Neural cell (in vitro differentiated cells): ENCODE measurements at regions not wholly inside any gene's neighbourhood (a gene's known extent, or its start where the extent isn't known, plus 50 kb on each side); places are given as distances from the start of the nearest gene placed in this dataset.

Experiments
- H2AFZ ChIP-seq: fragments of 200-600, 300-800 bp; sonication (generic), shearing (Covaris generic); 2 replicates; pipeline ENCODE4 v1.6.0; 2014; ENCODE audit warnings: low read depth, mild to moderate bottlenecking, antibody characterized with exemption, low read length, moderate library complexity
- H3F3A ChIP-seq: fragments of 200-600 bp; shearing (Covaris generic); 2 replicates; pipeline ENCODE4 v1.6.1; 2016; ENCODE audit warnings: mild to moderate bottlenecking, moderate library complexity, mixed read lengths, antibody characterized with exemption, low read length; ENCODE audit not compliant: insufficient read depth, poor library complexity, severe bottlenecking
- H3K27ac ChIP-seq: fragments of 200-600, 300-800 bp; sonication (generic), shearing (Covaris generic); 2 replicates; pipeline ENCODE4 v1.5.1; 2014; ENCODE audit warnings: mild to moderate bottlenecking, low read length, moderate library complexity
- H3K27me3 ChIP-seq: fragments of 300-800, 200-600 bp; sonication (generic), shearing (Covaris generic); 2 replicates; pipeline ENCODE4 v1.6.0; 2014; ENCODE audit warnings: mild to moderate bottlenecking, low read depth, low read length, moderate library complexity; ENCODE audit not compliant: insufficient read depth
- H3K36me3 ChIP-seq: fragments of 300-800, 200-600 bp; sonication (generic), shearing (Covaris generic); 2 replicates; pipeline ENCODE4 v1.5.1; 2014; ENCODE audit warnings: mild to moderate bottlenecking, antibody characterized with exemption, low read length, moderate library complexity; ENCODE audit not compliant: insufficient read depth
- H3K4me2 ChIP-seq: fragments of 300-800, 200-600 bp; sonication (generic), shearing (Covaris generic); 2 replicates; pipeline ENCODE4 v1.6.0; 2014; ENCODE audit warnings: mild to moderate bottlenecking, low read length
- H3K4me3 ChIP-seq: fragments of 300-800, 200-600 bp; sonication (generic), shearing (Covaris generic); 2 replicates; pipeline ENCODE4 v1.5.1; 2014; ENCODE audit warnings: mild to moderate bottlenecking, low read length, moderate library complexity
- H3K79me2 ChIP-seq: fragments of 200-600 bp; shearing (Covaris generic); replicated peaks from 2 replicates; pipeline ENCODE4 v1.6.0; 2014; ENCODE audit warnings: mild to moderate bottlenecking, low read length, moderate library complexity; ENCODE audit not compliant: insufficient read depth
- H3K9ac ChIP-seq: fragments of 300-800, 200-600 bp; sonication (generic), shearing (Covaris generic); 2 replicates; pipeline ENCODE4 v1.6.1; 2016; ENCODE audit warnings: mild to moderate bottlenecking, low read length, mixed read lengths
- H3K9me2 ChIP-seq: fragments of 200-600 bp; shearing (Covaris generic); 2 replicates; pipeline ENCODE4 v1.6.1; 2016; ENCODE audit warnings: mild to moderate bottlenecking, low read length, mixed read lengths; ENCODE audit not compliant: insufficient read depth
- H3K9me3 ChIP-seq: fragments of 200-600, 300-800 bp; sonication (generic), shearing (Covaris generic); 2 replicates; pipeline ENCODE4 v1.6.1; 2016; ENCODE audit warnings: mild to moderate bottlenecking, mixed run types, low read length, moderate library complexity, mixed read lengths
- H4K20me1 ChIP-seq: fragments of 200-600 bp; shearing (Covaris generic); 2 replicates; pipeline ENCODE4 v1.6.1; 2016; ENCODE audit warnings: mild to moderate bottlenecking, mixed run types; ENCODE audit not compliant: insufficient read depth
- CTCF ChIP-seq: fragments of 450-650 bp; IDR thresholded peaks from 2 replicates; pipeline ENCODE4 v1.5.1; 2014; ENCODE audit warnings: antibody characterized with exemption, mild to moderate bottlenecking, moderate library complexity; ENCODE audit not compliant: poor library complexity, severe bottlenecking
- EP300 ChIP-seq: fragments of 450-650 bp; conservative IDR thresholded peaks from 2 replicates; pipeline ENCODE4 v1.6.1; 2014; ENCODE audit warnings: antibody characterized with exemption, mild to moderate bottlenecking, moderate library complexity; ENCODE audit not compliant: poor library complexity, severe bottlenecking
- EZH2 ChIP-seq: fragments of 200-600, 300-800 bp; shearing (Covaris generic), sonication (generic); IDR thresholded peaks from 2 replicates; pipeline ENCODE4 v1.6.1; 2014; ENCODE audit warnings: antibody characterized with exemption, low read length, borderline replicate concordance, mild to moderate bottlenecking; ENCODE audit not compliant: insufficient read depth, poor library complexity, severe bottlenecking
- MXI1 ChIP-seq: fragments of 450-650 bp; conservative IDR thresholded peaks from 2 replicates; pipeline ENCODE4 v1.6.1; 2014; ENCODE audit warnings: antibody characterized with exemption, mild to moderate bottlenecking; ENCODE audit not compliant: poor library complexity, severe bottlenecking
- POLR2AphosphoS5 ChIP-seq: IDR thresholded peaks from 2 replicates; pipeline ENCODE4 v1.6.1; 2012
- RAD21 ChIP-seq: fragments of 450-650 bp; conservative IDR thresholded peaks from 2 replicates; pipeline ENCODE4 v1.6.1; 2014; ENCODE audit warnings: antibody characterized with exemption, mild to moderate bottlenecking, moderate library complexity
- SMC3 ChIP-seq: fragments of 450-650 bp; conservative IDR thresholded peaks from 2 replicates; pipeline ENCODE4 v1.6.1; 2014; ENCODE audit warnings: antibody characterized with exemption, mild to moderate bottlenecking, moderate library complexity; ENCODE audit not compliant: poor library complexity
- TAF1 ChIP-seq: IDR thresholded peaks from 2 replicates; pipeline ENCODE4 v1.6.1; 2012; ENCODE audit warnings: low read depth
- TF ChIP-seq, protein P1 (sequence below): IDR thresholded peaks from 2 replicates; pipeline ENCODE4 v1.6.1; 2012; ENCODE audit warnings: borderline replicate concordance

DNA sequence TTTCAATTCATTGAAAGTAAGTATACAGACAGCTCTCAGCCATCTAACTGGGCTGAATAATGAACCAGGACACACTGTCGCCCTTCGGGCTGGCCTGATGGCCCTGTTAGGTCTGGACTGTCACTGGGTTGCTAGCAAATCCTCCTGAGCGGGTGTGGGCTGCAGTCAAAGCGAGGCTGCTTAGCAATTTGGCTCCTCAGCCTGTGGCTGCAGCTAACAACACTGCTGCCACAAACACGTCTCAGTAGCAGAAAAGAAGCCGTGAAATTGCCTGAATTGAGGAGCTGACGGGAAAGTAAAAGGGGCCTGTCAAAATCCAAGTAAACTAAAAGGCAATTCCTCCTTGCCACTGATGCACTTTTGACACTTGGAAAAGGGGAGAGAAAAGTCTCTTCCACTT is 72.8 kb downstream of the SMIM20 start:
- no peak overlapping the region for H3K27ac ChIP-seq
- no peaks in the 10 kb centered on the region for H3K79me2 ChIP-seq
- TF ChIP-seq, protein P1, sequence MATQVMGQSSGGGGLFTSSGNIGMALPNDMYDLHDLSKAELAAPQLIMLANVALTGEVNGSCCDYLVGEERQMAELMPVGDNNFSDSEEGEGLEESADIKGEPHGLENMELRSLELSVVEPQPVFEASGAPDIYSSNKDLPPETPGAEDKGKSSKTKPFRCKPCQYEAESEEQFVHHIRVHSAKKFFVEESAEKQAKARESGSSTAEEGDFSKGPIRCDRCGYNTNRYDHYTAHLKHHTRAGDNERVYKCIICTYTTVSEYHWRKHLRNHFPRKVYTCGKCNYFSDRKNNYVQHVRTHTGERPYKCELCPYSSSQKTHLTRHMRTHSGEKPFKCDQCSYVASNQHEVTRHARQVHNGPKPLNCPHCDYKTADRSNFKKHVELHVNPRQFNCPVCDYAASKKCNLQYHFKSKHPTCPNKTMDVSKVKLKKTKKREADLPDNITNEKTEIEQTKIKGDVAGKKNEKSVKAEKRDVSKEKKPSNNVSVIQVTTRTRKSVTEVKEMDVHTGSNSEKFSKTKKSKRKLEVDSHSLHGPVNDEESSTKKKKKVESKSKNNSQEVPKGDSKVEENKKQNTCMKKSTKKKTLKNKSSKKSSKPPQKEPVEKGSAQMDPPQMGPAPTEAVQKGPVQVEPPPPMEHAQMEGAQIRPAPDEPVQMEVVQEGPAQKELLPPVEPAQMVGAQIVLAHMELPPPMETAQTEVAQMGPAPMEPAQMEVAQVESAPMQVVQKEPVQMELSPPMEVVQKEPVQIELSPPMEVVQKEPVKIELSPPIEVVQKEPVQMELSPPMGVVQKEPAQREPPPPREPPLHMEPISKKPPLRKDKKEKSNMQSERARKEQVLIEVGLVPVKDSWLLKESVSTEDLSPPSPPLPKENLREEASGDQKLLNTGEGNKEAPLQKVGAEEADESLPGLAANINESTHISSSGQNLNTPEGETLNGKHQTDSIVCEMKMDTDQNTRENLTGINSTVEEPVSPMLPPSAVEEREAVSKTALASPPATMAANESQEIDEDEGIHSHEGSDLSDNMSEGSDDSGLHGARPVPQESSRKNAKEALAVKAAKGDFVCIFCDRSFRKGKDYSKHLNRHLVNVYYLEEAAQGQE, result no peak
- no peak for TF ChIP-seq EZH2
- TF ChIP-seq TAF1, result no peak
- no peak for TF ChIP-seq SMC3
- no peak for TF ChIP-seq MXI1
- no peak for TF ChIP-seq CTCF
- TF ChIP-seq POLR2AphosphoS5, result no peak
- TF ChIP-seq EP300, result no peak
- no peak for TF ChIP-seq RAD21

DNA sequence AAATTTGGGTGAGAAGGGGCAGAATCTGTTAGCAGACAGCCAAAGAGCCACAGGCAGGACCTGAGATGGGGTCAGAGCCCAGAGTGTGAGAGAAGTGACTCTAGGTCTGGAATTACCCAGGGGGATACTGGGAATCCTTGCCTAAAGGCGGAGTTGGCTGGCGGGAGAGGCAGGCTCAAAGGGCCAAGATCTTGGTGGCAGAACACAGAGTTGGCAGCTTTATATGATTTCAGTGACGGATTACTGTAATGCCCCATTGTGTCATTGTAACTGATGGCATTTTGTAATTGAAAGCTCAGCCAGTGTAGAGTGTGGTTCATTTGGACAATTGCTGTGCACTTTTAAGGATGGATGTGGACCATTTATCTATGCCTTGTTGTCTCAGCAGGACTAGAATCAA is 77.3 kb downstream of the SMIM20 start:
- H3F3A ChIP-seq, result no peaks in the 10 kb centered on the region
- no peaks in the 10 kb centered on the region for H3K9me2 ChIP-seq
- no peaks in the 10 kb centered on the region for H3K79me2 ChIP-seq
- H3K27me3 ChIP-seq, result no peaks in the 10 kb centered on the region
- no peaks in the 10 kb centered on the region for H3K36me3 ChIP-seq
- H4K20me1 ChIP-seq, result no peaks in the 10 kb centered on the region
- H3K9me3 ChIP-seq, result no peaks in the 10 kb centered on the region
- H2AFZ ChIP-seq, result no peak overlapping the region
- TF ChIP-seq RAD21 (no peak), EZH2 (no peak), MXI1 (no peak), POLR2AphosphoS5 (no peak), CTCF (no peak), EP300 (no peak), TAF1 (no peak), SMC3 (no peak)
- TF ChIP-seq, protein P1, result no peak
- no peak overlapping the region for H3K27ac ChIP-seq
- H3K4me2 ChIP-seq, result no peak overlapping the region
- H3K9ac ChIP-seq, result no peak overlapping the region
- no peak overlapping the region for H3K4me3 ChIP-seq

More for the DNA sequence above, 72.8 kb downstream of the SMIM20 start:
- no peak overlapping the region for H3K4me3 ChIP-seq
- H3K9ac ChIP-seq, result no peak overlapping the region
- H3K4me2 ChIP-seq, result no peak overlapping the region
- H3K36me3 ChIP-seq, result no peaks in the 10 kb centered on the region
- no peaks in the 10 kb centered on the region for H3K9me2 ChIP-seq
- no peaks in the 10 kb centered on the region for H4K20me1 ChIP-seq
- H2AFZ ChIP-seq, result no peak overlapping the region
- no peaks in the 10 kb centered on the region for H3K27me3 ChIP-seq
- no peaks in the 10 kb centered on the region for H3F3A ChIP-seq
- H3K9me3 ChIP-seq, result no peaks in the 10 kb centered on the region
